ENCODE measurements at regions not wholly inside any gene's neighbourhood (a gene's known extent, or its start where the extent isn't known, plus 50 kb on each side); places are given as distances from the start of the nearest gene placed in this dataset.

DNA sequence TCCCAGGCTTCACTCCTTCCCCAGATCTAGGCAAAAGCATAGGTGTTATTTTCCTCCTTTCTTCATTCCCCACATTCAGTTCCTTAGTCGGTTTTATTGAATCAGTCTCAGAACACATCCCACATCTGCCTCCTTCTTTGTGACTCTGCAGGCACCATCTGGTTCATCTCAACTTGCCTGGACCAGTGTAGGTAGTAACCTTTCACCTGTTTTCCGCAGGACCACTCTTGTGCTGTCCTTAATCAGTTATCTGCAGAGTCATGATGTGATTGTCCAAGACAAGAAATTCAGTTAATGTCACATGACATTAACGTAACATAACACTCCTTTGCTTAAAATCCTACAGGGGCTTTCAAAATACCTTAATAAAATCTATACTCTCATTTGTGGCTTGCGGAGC is 174.6 kb downstream of the CHRM3 start:
- TF ChIP-seq, protein P1, sequence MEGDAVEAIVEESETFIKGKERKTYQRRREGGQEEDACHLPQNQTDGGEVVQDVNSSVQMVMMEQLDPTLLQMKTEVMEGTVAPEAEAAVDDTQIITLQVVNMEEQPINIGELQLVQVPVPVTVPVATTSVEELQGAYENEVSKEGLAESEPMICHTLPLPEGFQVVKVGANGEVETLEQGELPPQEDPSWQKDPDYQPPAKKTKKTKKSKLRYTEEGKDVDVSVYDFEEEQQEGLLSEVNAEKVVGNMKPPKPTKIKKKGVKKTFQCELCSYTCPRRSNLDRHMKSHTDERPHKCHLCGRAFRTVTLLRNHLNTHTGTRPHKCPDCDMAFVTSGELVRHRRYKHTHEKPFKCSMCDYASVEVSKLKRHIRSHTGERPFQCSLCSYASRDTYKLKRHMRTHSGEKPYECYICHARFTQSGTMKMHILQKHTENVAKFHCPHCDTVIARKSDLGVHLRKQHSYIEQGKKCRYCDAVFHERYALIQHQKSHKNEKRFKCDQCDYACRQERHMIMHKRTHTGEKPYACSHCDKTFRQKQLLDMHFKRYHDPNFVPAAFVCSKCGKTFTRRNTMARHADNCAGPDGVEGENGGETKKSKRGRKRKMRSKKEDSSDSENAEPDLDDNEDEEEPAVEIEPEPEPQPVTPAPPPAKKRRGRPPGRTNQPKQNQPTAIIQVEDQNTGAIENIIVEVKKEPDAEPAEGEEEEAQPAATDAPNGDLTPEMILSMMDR (IDR thresholded peaks at IDR 0.05) = no peak
- TF ChIP-seq EP300 (IDR thresholded peaks at IDR 0.05) (no peak), POLR2A (IDR thresholded peaks at IDR 0.05) (no peak)

Data from ovary (tissue), 3 donors.